ENCODE measurements at regions not wholly inside any gene's neighbourhood (a gene's known extent, or its start where the extent isn't known, plus 50 kb on each side); places are given as distances from the start of the nearest gene placed in this dataset.

DNA sequence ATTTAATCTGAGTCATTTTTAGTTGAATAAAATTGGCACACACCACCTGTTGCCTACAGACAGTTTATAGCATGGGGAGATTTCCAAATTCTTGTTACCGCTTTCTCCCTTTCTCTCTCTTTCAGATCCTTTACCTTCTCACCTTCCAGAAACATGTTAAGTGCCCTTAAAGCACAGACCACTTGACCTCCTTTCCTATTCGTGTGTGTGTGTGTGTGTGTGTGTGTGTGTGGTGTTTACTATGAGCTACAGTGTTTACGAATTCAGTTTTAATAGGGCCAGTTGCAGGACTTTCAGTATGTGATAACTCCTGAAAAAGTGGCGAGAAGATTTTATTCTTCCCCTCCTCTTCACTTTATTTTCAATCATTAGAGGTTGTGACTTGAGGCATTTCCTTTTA is 258.1 kb downstream of the BMP2 start:
- FAIRE-seq (no peak), DNase-seq (ENCODE audit: extremely low spot score, insufficient read length, low read depth) (no peak)

DNA sequence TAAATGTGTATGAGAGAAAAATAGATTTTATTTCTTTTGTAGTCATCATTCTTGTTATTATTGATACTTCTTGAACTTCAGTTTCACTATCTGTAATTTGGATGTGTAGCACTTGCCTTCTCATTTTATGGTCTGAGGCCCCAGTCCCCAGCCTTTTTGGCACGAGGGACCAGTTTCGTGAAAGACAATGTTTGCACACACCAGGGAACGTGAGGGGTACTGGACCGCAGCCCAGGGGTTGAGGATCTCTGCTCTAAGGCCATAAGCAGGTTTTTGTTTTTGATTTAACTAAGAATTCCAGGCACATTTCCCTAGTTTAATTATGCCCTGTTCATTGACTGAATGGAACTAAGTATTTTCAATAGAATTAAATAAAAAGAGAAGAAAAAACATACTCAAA is 261.5 kb downstream of the BMP2 start:
- DNase-seq (ENCODE audit: extremely low spot score, insufficient read length, low read depth) (no peak), FAIRE-seq (no peak)

DNA sequence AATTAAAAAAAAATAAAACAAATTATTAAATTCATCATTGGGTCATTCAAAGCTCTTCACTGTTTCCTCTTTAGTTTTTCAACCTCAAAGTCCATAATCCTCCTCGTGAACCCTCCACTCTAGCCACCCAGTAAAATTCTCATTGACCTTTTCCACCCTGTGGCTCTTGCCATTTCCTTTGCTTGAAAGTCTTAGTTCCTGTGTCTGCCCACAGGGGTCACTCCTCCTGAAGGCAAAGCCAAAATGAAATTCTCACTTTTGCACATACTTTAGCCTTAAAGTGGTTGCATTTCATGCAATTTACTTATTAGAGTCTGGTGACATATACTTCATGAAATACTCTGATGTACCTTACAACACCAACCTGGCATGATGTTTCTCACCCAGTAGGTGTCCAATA is 263.7 kb downstream of the BMP2 start:
- DNase-seq (ENCODE audit: extremely low spot score, insufficient read length, low read depth) (no peak), FAIRE-seq (no peak)

DNA sequence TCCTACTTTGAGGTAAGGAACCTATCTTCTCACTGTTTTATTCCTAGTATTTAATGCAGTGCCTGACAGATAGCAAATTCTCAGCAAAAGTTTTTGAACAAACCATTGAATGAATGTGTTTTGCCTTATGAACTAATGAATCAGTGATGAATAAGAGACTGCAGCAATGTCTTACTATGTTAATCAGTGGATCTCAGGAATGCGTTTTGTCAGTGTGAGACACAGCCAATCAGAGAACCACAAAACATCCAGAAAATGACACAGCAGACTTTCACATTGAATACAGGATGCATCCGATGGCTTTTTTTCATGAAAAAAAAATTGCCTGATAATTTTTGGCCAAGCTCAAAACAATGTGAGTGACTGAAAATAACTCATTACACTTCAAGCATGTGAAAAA is 270.5 kb downstream of the BMP2 start:
- DNase-seq (ENCODE audit: extremely low spot score, insufficient read length, low read depth) (no peak), FAIRE-seq (no peak)

DNA sequence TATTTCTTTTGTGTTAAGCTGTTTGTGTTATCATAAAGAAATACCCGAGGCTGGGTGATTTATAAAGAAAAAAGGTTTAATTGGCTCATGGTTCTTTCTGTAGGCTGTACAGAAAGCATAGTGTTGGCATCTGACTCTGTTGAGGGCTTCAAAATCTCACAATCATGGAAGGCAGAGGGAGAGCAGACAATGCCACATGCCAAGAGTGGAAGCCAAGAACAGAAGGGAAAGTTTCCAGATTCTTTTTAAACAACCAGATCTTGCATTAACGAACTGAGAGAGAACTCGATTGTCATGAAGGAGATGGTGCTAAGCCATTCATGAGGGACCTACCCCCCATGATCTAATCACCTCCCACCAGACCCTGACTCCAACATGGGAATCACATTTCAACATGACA is 290.1 kb downstream of the BMP2 start:
- FAIRE-seq (no peak), DNase-seq (ENCODE audit: extremely low spot score, insufficient read length, low read depth) (no peak)

DNA sequence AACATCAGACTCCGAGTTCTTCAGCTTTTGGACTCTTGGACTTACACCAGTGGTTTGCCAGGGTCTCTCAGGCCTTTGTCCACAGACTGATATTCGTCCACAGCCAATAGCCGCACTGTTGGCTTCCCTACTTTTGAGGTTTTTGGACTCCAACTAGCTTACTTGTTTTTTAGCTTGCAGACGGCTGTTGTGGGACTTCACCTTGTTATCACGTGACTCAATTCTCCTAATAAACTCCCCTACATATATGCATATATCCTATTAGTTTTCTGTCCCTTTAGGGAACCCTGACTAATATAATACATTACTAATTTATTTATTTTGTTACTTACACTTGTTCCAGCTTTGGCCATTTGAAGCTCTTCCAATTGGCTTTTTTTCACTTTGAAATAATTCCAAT is 311.3 kb downstream of the BMP2 start:
- no peak for FAIRE-seq
- no peak for DNase-seq (ENCODE audit: extremely low spot score, insufficient read length, low read depth)

DNA sequence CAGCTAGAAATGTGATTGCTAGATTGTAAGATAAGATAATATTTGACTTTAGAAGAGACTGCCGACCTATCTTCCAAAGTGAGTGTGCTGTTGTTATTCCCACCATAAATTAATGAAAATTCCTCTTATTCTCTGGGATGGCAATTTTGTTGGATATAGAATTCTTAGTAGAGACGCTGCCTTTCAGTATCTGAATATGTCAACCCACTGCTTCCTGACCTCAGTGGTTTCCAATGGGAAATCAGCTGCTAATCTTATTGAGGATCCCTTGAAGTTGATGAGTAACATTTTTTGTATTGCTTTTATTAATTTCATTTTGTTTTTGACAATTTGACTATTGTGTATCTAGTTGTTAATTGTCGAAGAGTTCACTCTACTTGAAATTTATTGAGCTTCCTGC is 313.0 kb downstream of the BMP2 start:
- DNase-seq (ENCODE audit: extremely low spot score, insufficient read length, low read depth) (no peak), FAIRE-seq (no peak)

DNA sequence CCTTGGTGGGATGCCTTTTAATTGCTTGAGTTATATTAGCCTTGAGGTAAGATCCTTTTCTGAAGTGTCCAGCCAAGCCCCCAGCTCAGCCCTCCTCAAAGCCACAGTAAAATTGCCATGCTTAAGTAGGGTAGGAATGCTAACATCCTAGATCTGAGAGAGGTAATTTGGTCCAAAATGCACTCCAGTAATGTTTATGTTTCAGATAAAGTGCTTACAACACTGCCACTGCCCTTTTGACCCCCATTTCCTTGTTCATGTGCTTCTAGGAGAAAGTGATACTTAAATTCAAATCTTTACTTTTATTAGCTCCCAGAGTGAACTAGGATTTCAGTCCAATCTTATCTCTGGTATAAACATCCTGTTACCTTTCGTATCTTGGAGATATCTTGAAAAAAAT is 318.0 kb downstream of the BMP2 start:
- FAIRE-seq = no peak
- no peak for DNase-seq (ENCODE audit: extremely low spot score, insufficient read length, low read depth)

DNA sequence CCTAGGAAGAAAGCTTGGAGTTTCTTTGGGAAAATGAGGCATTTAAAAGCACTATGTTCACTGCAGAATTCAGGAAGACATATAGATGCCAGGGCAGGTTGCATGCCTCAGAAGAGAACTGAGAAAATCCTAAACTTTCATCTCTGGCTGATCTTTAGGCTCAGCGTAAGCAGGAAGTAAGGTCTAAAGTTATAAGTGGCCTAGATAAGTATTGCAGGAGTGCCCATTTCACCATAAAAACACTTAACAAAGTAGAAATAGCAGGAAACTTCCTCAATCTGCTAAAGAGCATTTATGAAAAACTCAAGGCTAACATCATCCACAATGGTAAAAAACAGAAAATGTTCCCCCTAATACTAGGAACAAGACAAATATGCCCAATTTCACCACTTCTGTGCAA is 320.3 kb downstream of the BMP2 start:
- DNase-seq (ENCODE audit: extremely low spot score, insufficient read length, low read depth) = no peak
- FAIRE-seq = no peak

DNA sequence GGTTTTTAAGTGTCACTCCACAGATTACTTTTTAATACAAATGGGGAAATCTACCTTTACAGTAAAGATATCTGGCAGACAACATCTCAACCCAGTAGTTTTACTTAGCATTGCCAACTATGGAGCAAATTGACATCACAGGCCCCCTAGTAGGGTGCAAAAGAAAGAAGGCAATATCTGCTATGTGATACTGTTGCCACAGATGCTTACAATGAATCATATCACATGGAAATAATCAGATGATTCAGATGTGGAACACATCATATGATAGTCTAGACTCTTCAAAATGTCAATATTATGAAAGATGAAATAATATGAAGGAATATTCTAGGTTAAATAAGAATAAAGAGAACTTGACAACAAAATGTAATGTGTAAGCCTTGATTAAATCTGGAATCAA is 322.5 kb downstream of the BMP2 start:
- DNase-seq (ENCODE audit: extremely low spot score, insufficient read length, low read depth) (no peak), FAIRE-seq (no peak)

DNA sequence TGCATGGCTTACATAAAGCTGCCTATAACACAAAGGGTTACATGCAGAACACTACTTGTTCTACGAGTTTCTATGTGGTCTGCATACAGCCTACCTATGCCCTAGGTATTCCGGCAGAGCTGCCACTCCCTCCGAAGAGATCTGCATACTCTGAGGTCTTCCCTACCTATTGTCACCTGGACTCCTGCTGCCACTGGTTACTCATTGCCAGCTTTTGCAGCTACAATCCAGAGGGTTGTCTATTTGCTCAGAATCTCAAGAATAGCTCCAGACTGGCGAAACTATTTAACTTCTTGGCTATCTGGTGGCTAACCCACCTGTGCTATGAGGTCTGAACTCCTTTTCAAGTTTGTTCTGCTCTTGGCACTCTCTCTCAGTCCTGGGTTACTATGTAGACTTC is 323.3 kb downstream of the BMP2 start:
- DNase-seq (ENCODE audit: extremely low spot score, insufficient read length, low read depth) (no peak), FAIRE-seq (no peak)

DNA sequence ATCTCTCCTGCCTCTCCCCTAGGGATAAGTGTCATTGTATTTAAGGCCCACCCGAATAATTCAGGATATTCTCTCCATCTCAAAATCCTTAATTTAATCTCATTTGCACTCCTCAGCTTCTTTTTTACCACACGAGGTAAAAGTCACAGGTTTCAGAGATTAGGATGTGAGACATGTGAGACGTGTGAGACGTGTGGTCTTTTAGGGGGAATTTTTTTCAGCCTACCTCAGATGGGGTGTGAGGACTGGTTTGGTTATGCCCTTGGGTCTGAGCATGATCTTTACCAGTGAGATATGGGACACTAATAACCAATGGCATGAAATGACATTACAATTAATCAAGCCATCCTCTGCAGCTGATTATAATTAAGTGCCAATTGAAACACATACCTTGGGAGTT is 324.2 kb downstream of the BMP2 start:
- FAIRE-seq (no peak), DNase-seq (ENCODE audit: extremely low spot score, insufficient read length, low read depth) (no peak)

DNA sequence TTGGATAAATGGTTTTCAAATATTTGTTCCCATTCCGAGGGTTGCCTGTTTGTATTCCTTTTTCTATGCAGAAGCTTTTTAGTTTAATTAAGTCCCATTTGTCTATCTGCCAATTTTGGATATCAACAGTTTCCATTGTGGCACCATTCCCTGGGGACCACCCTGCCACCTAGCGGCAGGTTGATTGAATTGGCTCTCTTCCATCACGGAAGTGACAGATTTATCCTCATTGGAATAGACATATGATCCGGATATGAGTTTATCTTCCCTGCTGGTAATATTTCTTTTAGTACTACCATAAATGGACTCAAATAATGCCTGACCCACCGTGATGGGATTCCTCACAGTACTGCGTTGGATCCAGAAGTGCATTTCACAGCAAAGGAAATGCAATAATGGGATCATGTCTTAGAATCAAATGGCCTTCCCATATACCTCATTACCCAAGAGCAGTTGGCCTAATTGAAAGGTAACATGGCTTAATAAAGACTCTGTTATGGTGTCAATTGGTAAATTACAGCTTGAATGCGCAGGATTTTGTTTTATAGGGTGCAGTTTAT is 327.0 kb downstream of the BMP2 start:
- DNase-seq (ENCODE audit: extremely low spot score, insufficient read length, low read depth) = no peak

DNA sequence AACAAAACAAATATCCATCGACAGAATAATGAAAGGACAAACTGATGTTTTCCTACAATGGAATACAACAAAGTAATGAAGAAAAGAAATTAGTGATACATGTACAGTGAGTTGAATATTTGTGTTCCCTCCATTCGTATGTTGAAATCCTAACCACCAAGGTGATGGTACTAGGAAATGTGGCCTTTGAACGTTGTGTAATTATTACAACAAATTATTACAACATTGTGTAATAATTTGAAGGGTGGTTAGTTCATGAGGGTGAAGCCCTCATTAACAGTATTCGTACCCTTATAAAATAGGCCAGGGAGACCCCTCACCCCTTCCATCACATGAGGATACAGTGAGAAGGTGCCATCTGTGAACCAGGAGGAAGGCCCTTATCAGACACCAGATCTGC is 339.4 kb downstream of the BMP2 start:
- no peak for FAIRE-seq
- no peak for DNase-seq (ENCODE audit: extremely low spot score, insufficient read length, low read depth)

More for the DNA sequence above, 327.0 kb downstream of the BMP2 start:
- FAIRE-seq = no peak

DNA sequence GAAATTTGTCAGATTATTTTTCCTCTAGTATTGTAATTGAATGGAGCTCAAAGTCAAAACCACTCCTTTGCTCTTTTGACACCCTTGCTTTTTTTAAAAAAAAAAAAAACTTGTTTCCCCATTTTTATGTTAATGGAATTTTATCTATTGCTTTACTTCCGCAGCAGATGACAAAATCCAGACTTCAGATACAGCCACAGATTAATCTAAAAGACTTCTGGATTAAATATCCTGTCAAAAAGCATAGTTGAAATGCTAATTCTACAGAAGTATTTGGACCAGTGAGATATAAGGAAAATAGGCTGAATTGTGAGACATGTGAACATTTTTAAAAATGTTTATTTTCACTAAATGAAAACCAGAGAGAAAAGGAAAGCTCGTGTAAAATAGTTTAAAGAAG is 341.4 kb downstream of the BMP2 start:
- no peak for FAIRE-seq

DNA sequence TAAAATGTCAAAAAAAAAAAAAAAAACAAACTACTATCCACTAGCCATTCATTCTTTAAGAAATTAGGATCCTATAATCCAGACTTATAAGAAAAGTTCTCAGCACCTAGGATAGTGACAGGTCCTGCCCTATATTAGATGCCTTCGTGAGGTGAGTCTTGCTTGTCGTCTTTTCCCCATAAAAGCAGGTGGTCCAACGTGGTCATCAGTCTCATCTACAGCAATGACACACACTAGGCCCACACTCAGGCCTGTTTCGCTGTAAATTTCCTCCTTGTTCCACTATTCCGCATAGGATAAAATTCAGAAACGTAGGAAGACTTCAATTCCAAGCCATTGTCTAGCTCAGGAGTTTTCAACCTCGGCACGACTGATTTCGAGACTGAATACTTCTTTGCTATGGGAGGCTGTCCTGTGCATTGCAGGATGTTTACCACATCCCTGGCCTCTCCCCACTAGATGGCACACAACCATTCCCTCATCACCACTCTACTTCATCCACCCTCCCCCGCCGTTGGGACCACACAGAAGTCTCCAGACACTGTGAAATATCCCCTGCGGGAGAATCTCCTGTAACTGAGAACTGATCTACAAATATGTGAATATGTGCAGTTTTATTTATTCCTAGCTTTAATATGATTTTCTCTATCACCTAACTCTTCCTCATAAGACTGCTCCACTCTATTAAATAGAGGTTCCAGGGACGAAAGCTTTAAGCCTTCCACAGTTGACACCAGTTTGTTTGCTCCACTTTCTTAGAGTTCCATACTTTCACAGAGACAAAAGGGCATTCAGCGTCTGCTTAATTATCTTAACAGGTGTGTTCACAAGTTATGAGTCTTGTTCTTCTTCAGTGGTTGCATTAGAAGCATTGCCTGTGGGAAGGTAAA is 346.3 kb downstream of the BMP2 start:
- no peak for DNase-seq (ENCODE audit: extremely low spot score, insufficient read length, low read depth)

More for the DNA sequence above, 341.4 kb downstream of the BMP2 start:
- no peak for DNase-seq (ENCODE audit: extremely low spot score, insufficient read length, low read depth)

DNA sequence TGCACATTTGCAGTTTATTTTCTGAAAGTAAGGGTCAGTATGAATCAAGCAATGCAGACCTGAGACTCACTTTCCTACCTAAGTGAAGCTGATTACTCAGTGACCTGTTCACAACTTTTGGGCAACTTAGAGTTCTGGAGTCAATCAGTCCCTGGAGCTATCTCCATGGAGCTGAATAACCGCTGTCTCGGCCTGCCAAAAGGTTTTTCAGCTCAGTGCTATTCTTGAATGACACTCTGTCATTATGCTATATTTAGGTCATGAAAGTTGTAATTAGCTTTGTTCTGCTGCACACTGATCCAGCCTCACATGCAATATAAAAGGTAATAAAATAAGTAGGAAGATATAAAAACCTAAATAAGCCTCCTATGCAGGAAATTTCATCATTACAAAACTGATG is 356.0 kb downstream of the BMP2 start:
- DNase-seq (ENCODE audit: extremely low spot score, insufficient read length, low read depth) (no peak), FAIRE-seq (no peak)

More for the DNA sequence above, 346.3 kb downstream of the BMP2 start:
- FAIRE-seq = no peak

DNA sequence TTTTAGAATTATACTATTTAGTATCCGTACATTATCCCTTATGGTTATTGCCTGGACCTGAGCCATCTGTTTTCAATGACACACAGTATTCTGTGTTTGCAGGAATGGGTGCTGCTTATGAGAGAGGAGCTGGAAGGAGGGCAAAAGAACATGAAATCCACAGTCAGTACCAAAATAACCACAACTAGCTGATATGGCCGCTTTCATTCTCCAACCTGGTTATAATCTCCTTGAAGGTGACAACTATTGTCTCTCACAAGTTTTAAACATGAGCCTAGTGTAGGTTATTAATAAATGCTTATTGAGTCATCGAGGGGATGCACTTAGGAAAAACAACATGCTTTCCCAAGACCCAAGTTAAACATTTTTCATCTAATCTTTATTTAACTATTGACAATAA is 356.6 kb downstream of the BMP2 start:
- DNase-seq (ENCODE audit: extremely low spot score, insufficient read length, low read depth) (no peak), FAIRE-seq (no peak)

DNA sequence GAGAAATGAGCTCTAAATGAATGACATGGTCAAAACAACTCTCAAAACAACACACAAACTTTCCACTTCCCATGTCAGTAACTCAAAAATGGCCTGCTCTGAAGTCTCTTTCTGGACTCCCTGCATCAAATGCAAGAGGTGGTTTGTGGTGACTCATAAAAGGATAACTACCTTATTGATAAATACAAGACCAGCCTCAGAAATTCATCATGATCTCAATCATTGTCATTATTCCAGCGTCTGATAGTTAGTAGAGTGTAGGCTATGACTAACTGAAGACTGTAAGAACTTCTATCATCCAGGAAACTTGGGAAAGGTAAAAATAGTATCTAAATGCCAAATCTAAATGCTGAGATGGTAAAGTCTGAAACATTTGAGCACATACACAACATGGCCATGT is 369.4 kb downstream of the BMP2 start:
- DNase-seq (ENCODE audit: extremely low spot score, insufficient read length, low read depth) = no peak

DNA sequence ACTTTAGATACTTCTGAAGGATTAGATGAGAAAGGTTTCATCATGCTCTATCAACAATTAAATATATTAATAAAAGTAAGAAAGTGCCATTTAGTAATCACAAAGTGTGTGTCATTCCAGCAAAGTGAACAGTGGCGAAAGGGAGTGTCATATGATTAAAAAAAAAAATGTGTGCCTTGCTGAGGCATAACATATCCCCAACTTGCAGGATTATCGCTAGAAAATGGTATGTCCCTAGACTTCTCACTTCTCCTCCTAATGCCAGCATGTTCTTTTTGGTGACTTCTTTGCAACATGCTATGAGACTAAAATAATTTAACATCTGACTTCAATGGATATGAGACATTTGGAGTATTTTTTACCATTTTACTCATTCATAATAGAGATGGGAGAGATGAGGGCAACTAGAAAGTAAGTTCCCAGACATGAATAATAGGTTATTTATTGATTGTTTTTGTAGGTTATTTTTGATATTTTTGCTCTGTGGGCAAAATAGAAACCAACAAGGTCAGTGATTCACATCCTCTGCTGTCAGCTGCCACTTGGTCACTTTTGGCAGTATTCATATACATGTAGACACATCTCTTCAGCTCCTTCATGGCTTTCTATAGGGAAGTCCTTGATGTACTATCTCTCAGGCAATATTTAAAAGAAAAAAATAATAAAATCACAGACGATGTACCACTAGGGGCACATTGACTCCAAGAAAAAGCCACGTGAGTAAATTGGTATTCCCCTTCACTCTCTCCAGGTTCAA is 370.1 kb downstream of the BMP2 start:
- FAIRE-seq = peak; percentile 48
- no peak for DNase-seq (ENCODE audit: extremely low spot score, insufficient read length, low read depth)

More for the DNA sequence above, 369.4 kb downstream of the BMP2 start:
- FAIRE-seq = no peak

DNA sequence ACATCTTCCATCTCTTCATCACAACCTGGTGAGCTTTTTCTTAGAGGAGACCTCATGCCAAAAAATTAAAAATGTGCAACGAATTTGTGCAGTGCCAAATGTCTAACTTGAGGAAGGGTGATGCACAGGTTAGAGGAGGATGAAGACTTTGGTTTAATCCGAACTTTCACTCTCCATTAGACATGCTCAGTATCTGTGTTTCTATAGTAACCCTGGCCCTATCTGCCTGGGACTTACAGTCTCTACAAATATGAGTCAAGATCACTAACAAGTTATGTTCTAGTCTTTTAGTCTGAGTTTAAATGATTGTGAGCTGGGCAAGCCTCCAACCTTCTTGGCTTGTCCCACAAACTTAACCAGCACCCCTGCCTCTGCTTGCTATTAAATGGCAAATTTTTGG is 377.0 kb downstream of the BMP2 start:
- DNase-seq (ENCODE audit: extremely low spot score, insufficient read length, low read depth) (no peak), FAIRE-seq (no peak)
